ENCODE measurements at regions not wholly inside any gene's neighbourhood (a gene's known extent, or its start where the extent isn't known, plus 50 kb on each side); places are given as distances from the start of the nearest gene placed in this dataset.

DNA sequence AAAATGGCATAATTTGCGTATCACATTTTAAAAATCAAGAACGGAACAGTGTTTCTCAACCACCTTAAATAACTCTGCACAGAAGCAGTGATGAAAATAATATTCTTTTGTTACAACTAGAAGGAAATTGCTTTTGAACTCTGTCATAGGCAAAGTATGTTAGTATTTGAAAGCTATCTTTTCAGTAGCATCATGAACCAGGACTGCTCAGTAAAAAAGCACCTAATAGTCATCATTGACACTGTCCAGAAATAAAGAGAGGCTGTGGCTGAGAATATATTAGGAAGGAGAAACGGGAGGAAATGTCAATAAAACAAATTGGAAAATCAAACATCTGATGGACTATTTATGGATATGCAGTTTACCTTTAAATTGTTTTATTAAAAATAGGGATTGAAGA, 237.2 kb upstream of the AKR1E2 start:
- TF ChIP-seq, protein P1, sequence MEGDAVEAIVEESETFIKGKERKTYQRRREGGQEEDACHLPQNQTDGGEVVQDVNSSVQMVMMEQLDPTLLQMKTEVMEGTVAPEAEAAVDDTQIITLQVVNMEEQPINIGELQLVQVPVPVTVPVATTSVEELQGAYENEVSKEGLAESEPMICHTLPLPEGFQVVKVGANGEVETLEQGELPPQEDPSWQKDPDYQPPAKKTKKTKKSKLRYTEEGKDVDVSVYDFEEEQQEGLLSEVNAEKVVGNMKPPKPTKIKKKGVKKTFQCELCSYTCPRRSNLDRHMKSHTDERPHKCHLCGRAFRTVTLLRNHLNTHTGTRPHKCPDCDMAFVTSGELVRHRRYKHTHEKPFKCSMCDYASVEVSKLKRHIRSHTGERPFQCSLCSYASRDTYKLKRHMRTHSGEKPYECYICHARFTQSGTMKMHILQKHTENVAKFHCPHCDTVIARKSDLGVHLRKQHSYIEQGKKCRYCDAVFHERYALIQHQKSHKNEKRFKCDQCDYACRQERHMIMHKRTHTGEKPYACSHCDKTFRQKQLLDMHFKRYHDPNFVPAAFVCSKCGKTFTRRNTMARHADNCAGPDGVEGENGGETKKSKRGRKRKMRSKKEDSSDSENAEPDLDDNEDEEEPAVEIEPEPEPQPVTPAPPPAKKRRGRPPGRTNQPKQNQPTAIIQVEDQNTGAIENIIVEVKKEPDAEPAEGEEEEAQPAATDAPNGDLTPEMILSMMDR (IDR thresholded peaks at IDR 0.05; ENCODE audit: insufficient read depth, low read length, severe bottlenecking): no peak
- no peaks in the 10 kb centered on the region for H3K36me3 ChIP-seq (ENCODE audit: control insufficient read depth, insufficient read depth, low read length)
- DNase-seq (ENCODE audit: low read depth) (no peak), FAIRE-seq (no peak)
- H3K27me3 ChIP-seq (ENCODE audit: control insufficient read depth, insufficient read depth, low read length): no peaks in the 10 kb centered on the region
- no peak overlapping the region for H3K4me3 ChIP-seq (ENCODE audit: low read depth, low read length)

DNA sequence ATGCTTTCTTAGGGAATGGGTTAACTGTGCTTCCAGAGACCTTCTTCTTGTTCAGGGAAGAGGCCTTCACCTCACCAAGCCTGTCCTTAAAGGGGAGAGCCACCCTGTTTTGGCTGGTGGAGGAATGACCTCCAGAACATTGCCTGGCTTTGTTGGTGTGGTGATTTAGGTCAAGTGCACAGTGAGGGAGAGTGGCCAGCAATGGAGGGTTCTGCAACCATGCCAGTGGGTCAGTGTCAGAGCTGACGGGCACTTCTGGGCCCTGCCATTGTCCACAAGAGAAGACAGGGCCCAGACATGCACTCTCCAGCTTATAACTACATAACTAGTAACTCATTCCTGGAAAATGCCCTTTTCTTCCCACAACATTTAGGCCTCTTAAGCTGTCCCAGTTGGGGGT, 238.5 kb upstream of the AKR1E2 start:
- TF ChIP-seq, protein P1 (IDR thresholded peaks at IDR 0.05; ENCODE audit: insufficient read depth, low read length, severe bottlenecking): no peak
- Histone ChIP-seq H3K27me3 (ENCODE audit: control insufficient read depth, insufficient read depth, low read length) (no peaks in the 10 kb centered on the region), H3K4me3 (ENCODE audit: low read depth, low read length) (no peak overlapping the region), H3K36me3 (ENCODE audit: control insufficient read depth, insufficient read depth, low read length) (no peaks in the 10 kb centered on the region)
- no peak for FAIRE-seq
- no peak for DNase-seq (ENCODE audit: low read depth)

DNA sequence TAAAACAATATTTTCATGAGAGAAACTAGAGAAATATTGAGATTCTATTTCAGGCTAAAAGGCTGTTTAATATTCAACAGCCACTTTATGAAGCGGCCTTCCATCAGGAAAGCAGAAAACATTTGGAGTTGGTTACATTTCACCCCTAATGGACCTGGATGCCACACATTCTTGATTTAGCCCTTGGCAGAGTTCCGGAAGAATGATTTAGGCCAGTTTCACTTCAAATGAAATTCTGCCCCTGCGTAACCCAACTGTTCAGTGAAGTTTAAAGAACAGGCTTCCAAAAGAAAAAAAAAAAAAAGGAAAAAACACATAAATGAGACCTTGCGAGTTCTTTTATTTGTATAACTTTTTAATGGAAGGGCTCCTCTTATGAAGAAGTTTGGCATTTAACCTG, 239.2 kb upstream of the AKR1E2 start:
- no peaks in the 10 kb centered on the region for H3K27me3 ChIP-seq (ENCODE audit: control insufficient read depth, insufficient read depth, low read length)
- FAIRE-seq (no peak), DNase-seq (ENCODE audit: low read depth) (no peak)
- H3K4me3 ChIP-seq (ENCODE audit: low read depth, low read length): no peak overlapping the region
- no peaks in the 10 kb centered on the region for H3K36me3 ChIP-seq (ENCODE audit: control insufficient read depth, insufficient read depth, low read length)
- TF ChIP-seq, protein P1 (IDR thresholded peaks at IDR 0.05; ENCODE audit: insufficient read depth, low read length, severe bottlenecking): no peak

DNA sequence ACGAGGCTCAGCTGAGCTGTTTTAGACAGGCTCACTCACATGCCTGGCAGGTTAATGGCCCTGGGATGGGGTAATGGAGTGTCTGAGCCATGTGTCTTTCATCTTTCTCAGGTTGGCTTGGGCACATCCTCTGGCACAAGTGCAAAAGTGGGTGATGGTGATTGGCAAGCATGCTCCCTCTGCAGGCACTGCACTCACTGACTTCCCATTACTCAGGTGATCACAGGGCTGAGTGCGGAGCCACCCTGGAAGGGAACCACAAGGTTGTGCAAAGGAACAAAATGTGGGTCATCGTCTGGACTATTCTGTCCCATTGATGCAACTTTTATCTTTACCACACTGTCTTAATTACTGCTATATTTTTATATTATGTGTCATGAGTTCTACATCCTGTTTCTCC, 244.1 kb upstream of the AKR1E2 start:
- DNase-seq (ENCODE audit: low read depth): no peak
- peak; percentile 13 for FAIRE-seq
- TF ChIP-seq, protein P1 (IDR thresholded peaks at IDR 0.05; ENCODE audit: insufficient read depth, low read length, severe bottlenecking): no peak
- Histone ChIP-seq H3K4me3 (ENCODE audit: low read depth, low read length) (no peak overlapping the region), H3K27me3 (ENCODE audit: control insufficient read depth, insufficient read depth, low read length) (no peaks in the 10 kb centered on the region), H3K36me3 (ENCODE audit: control insufficient read depth, insufficient read depth, low read length) (no peaks in the 10 kb centered on the region)

DNA sequence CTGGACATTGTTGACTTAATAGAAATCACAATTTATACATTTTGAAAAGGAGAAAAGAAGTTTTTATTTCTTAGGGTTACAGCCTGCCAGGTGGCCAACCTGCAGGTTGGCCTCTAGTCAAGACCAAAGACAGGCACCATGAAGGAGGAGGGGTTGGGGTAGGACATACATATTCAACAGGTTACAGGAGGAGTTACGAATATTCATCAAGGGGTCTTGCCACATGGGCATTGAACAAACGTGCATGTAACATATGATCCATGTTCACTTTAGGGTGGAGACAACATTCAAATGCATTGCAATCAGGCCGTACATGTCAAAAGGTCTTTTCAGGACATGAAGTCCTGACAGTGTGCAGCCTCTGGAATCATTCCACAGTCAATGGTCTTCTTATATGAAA, 246.2 kb upstream of the AKR1E2 start:
- no peaks in the 10 kb centered on the region for H3K27me3 ChIP-seq (ENCODE audit: control insufficient read depth, insufficient read depth, low read length)

DNA sequence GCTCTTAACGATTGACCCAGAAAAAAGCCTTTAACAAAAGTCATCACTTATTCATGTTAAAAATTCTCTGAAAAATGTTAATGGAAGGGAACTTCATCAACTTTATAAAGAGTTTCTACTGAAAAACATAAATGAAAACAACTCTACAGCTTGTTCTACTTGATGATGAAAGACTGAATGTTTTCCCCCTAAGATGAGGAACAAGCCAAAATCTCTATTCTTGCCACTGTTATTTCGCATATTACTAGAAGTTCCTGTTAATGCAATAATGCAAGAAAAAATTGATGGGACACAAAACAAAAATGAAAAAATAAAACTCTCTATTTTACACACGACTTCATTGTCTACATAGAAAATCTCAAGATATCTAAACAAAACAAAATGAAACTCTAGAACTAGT, 249.8 kb upstream of the AKR1E2 start:
- Histone ChIP-seq H3K4me3 (ENCODE audit: low read depth, low read length) (no peak overlapping the region), H3K36me3 (ENCODE audit: control insufficient read depth, insufficient read depth, low read length) (no peaks in the 10 kb centered on the region), H3K27me3 (ENCODE audit: control insufficient read depth, insufficient read depth, low read length) (no peaks in the 10 kb centered on the region)
- FAIRE-seq: no peak
- TF ChIP-seq, protein P1 (IDR thresholded peaks at IDR 0.05; ENCODE audit: insufficient read depth, low read length, severe bottlenecking): no peak
- no peak for DNase-seq (ENCODE audit: low read depth)

More for the DNA sequence above, 246.2 kb upstream of the AKR1E2 start:
- FAIRE-seq (no peak), DNase-seq (ENCODE audit: low read depth) (no peak)
- TF ChIP-seq, protein P1 (IDR thresholded peaks at IDR 0.05; ENCODE audit: insufficient read depth, low read length, severe bottlenecking): no peak
- Histone ChIP-seq H3K36me3 (ENCODE audit: control insufficient read depth, insufficient read depth, low read length) (no peaks in the 10 kb centered on the region), H3K4me3 (ENCODE audit: low read depth, low read length) (no peak overlapping the region)

All from bronchial epithelial cell (primary cell).